NCI-H1694 treated with DMSO at 0.1 percent for 48 hours (cell line): ENCODE measurements at regions not wholly inside any gene's neighbourhood (a gene's known extent, or its start where the extent isn't known, plus 50 kb on each side); places are given as distances from the start of the nearest gene placed in this dataset.
A peak's percentile ranks its signal among the peaks of the same experiment; 100 is the strongest.

Experiments used
- DNase-seq: peaks from one replicate; lab custom pipeline; 2025; lab: John Stamatoyannopoulos, UW

DNA sequence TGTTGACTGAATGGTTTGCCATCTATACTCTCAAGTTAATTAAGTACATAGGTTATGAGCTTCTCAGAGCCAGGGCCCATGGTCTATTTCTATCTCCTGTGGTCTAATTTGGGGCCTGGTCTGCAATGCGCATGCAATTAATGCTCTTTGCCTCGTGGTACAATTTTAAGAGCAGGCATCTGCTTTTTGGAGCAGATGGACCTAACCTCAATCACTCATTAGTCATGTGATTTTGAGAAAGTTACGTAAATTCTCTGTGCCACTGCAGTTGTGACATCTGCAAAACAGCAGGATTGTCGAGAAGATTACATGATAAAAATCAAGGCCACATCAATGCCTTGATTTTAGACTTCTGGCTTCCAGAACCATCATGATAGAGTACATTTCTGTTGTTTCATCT lies 543.7 kb upstream of the ADAMTS9 start:
- no peak for DNase-seq

- DNase-seq: no peak
These were observed 542.7 kb upstream of the ADAMTS9 start for GRCh38 chr3:65230261-65231139.

- DNase-seq: no peak
These were observed 538.5 kb upstream of the ADAMTS9 start for GRCh38 chr3:65226287-65226686.

- no peak for DNase-seq
These were observed 522.4 kb upstream of the ADAMTS9 start for GRCh38 chr3:65210026-65210814.

GRCh38 chr3:65202395-65202794 lies 514.6 kb upstream of the ADAMTS9 start:
- no peak for DNase-seq

GRCh38 chr3:65201926-65202325 lies 514.1 kb upstream of the ADAMTS9 start:
- no peak for DNase-seq

- no peak for DNase-seq
These were observed 512.6 kb upstream of the ADAMTS9 start for GRCh38 chr3:65200310-65200970.

GRCh38 chr3:65196663-65197062 lies 508.9 kb upstream of the ADAMTS9 start:
- no peak for DNase-seq

DNA sequence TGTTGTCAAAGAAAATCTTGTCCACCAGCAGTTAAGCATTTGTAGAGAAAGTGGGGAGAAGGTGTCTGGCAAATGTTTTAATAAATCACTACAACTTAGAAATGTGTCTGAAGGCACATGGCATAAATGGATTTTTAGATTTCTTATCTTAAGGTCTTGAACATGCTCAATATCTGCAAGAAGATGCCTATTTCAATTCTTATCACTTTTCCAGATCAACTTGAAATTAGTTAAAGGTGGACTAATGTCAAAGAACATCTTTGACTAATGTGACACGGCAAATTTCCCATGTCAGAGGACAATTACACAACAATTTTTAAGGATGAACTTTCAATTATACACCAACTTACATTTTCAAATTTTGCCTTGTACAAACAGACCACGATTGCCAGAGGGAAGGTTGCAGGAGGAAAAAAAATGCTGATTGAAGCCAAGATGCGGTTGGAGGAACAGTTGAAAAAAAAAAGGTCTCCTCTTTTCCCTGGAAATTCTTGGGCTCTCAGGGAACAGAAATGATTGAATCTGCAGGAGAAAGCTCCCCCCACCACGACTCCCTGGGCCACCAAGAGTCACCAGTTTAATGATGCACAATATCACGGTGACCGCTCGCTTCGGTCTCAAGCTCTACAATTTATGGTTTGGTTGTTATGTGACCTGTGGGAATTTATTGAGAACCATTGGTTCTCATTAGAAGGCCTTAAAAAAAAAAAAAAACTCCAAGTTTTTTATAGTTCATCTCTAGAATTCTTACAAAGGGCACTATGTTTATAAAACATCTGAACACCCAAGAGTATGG lies 507.6 kb upstream of the ADAMTS9 start:
- no peak for DNase-seq

- DNase-seq: no peak
These were observed 506.9 kb upstream of the ADAMTS9 start for GRCh38 chr3:65194744-65195143.

DNA sequence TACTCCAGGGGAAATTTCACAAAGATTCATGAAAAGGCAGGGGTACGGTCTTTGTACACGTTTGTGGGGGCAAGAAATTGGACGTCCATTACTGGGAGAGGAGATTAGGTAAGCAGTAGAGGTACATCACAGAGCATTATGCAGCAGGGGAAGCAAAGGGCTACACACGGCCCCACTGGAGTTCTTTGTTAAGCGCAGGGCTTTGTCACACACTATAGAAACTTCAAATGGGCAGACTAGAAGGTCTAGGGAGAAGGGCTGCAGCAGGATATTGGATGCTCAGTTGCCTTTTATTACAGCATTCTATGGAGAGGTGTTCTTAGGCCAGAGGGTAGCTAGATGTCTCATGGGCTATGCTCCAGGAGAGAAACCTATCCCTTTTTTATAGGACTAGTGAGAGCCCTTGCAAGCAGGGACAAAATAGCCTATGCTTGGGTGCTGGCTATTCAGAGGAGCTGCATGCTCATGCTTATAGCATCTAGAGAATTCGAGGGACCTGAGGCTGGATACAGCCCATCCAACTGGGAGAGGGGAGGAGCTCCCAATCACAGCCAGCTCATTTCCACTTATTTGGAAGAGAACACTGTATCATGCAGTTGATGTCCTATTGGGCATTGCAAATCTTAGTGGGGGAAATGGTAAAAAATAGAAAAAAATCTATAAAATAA lies 506.4 kb upstream of the ADAMTS9 start:
- DNase-seq: no peak

- DNase-seq: no peak
These were observed 505.7 kb upstream of the ADAMTS9 start for GRCh38 chr3:65193531-65193930.

- DNase-seq: no peak
These were observed 502.3 kb upstream of the ADAMTS9 start for GRCh38 chr3:65190111-65190510.

GRCh38 chr3:65186268-65186667 lies 498.5 kb upstream of the ADAMTS9 start:
- DNase-seq: no peak

DNA sequence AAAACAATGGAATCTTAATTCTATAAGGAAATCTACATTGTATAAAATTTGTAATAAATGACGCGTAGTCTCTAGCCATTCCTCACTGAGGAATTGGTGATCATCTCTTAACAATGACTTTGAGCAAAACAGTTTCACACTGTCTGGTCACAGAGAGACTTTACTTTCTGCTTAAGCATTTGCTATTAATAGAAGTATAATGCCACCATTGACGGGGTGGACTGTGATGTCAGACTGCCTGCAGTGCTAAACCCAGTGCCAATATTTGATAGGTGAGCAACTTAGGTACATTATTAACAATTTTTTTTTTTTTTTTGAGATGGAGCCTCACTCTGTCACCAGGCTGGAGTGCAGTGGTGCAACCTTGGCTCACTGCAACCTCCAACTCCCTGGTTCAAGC lies 494.9 kb upstream of the ADAMTS9 start:
- DNase-seq: no peak

- no peak for DNase-seq
These were observed 494.3 kb upstream of the ADAMTS9 start for GRCh38 chr3:65182085-65182484.

GRCh38 chr3:65181391-65181871 lies 493.6 kb upstream of the ADAMTS9 start:
- no peak for DNase-seq

- DNase-seq: no peak
These were observed 490.9 kb upstream of the ADAMTS9 start for GRCh38 chr3:65178703-65179102.

GRCh38 chr3:65177960-65178376 lies 490.2 kb upstream of the ADAMTS9 start:
- peak; percentile 5 for DNase-seq

GRCh38 chr3:65174713-65175112 lies 486.9 kb upstream of the ADAMTS9 start:
- DNase-seq: no peak

GRCh38 chr3:65173841-65174240 lies 486.0 kb upstream of the ADAMTS9 start:
- no peak for DNase-seq
